Subcutaneous abdominal adipose tissue (tissue), 5 donors: ENCODE measurements at regions not wholly inside any gene's neighbourhood (a gene's known extent, or its start where the extent isn't known, plus 50 kb on each side); places are given as distances from the start of the nearest gene placed in this dataset.

Source experiments
- H3K27ac ChIP-seq: one replicate; pipeline ENCODE4 v1.7.0; 2013; ENCODE audit warnings: low read depth, mild to moderate bottlenecking, inconsistent platforms, low read length, moderate library complexity
- H3K27me3 ChIP-seq, 5 donors: one replicate each; pipeline ENCODE4 v1.7.0; 2013; ENCODE audit warnings: low read length in 5 of 5, inconsistent platforms in 1 of 5; ENCODE audit not compliant: control insufficient read depth in 5 of 5, insufficient read depth in 4 of 5
- H3K36me3 ChIP-seq, 5 donors: one replicate each; pipeline ENCODE4 v1.7.0; 2013; ENCODE audit warnings: low read length in 5 of 5; ENCODE audit not compliant: control insufficient read depth in 5 of 5, insufficient read depth in 5 of 5
- H3K4me1 ChIP-seq, 5 donors: one replicate each; pipeline ENCODE4 v1.7.0; 2013; ENCODE audit warnings: low read length in 5 of 5, mild to moderate bottlenecking in 3 of 5, moderate library complexity in 1 of 5; ENCODE audit not compliant: control insufficient read depth in 5 of 5, insufficient read depth in 5 of 5
- H3K4me3 ChIP-seq, 5 donors: one replicate each; pipeline ENCODE4 v1.7.0; 2013; ENCODE audit warnings: low read length in 5 of 5, low read depth in 1 of 5
- H3K9ac ChIP-seq, 5 donors: one replicate each; pipeline ENCODE4 v1.7.0; 2013; ENCODE audit warnings: low read length in 5 of 5, mild to moderate bottlenecking in 4 of 5, moderate library complexity in 3 of 5
- H3K9me3 ChIP-seq, 5 donors: one replicate each; pipeline ENCODE4 v1.7.0; 2013; ENCODE audit warnings: low read length in 5 of 5; ENCODE audit not compliant: control insufficient read depth in 5 of 5
- donor health status: healthy.
- donor health status: healthy.
- donor health status: healthy.
- donor health status: healthy.
- donor health status: healthy.

GRCh38 chr11:86140334-86140990, 71.6 kb upstream of the PICALM start:
- H3K27ac ChIP-seq = no peak overlapping the region
- H3K9ac ChIP-seq = no peak overlapping the region

GRCh38 chr11:86138958-86139357, 70.1 kb upstream of the PICALM start:
- H3K27me3 ChIP-seq = no peaks in the 10 kb centered on the region
- H3K4me3 ChIP-seq = no peak overlapping the region
- peaks cover 0 to 39% (median 21%) of the 10 kb centered on the region in 5 donors for H3K4me1 ChIP-seq
- no peaks in the 10 kb centered on the region for H3K9me3 ChIP-seq
- no peak overlapping the region for H3K9ac ChIP-seq
- H3K36me3 ChIP-seq = no peaks in the 10 kb centered on the region
- no peak overlapping the region for H3K27ac ChIP-seq

More at GRCh38 chr11:86140334-86140990, 71.6 kb upstream of the PICALM start:
- Histone ChIP-seq H3K27me3 (no peaks in the 10 kb centered on the region), H3K4me1 (peaks cover 0 to 35% (median 14%) of the 10 kb centered on the region in 5 donors), H3K36me3 (no peaks in the 10 kb centered on the region), H3K4me3 (no peak overlapping the region), H3K9me3 (no peaks in the 10 kb centered on the region)

- no peaks in the 10 kb centered on the region for H3K27me3 ChIP-seq
- no peaks in the 10 kb centered on the region for H3K36me3 ChIP-seq
- H3K4me1 ChIP-seq = peaks cover 0 to 30% (median 19%) of the 10 kb centered on the region in 5 donors
- H3K4me3 ChIP-seq = peak overlapping the region in 1 of 5 donors; percentile 13
- H3K9me3 ChIP-seq = no peaks in the 10 kb centered on the region
- no peak overlapping the region for H3K9ac ChIP-seq
- H3K27ac ChIP-seq = no peak overlapping the region
Observed at GRCh38 chr11:86136538-86136937, 67.7 kb upstream of the PICALM start.

GRCh38 chr11:86135319-86135714, 66.4 kb upstream of the PICALM start:
- Histone ChIP-seq H3K36me3 (no peaks in the 10 kb centered on the region), H3K27me3 (no peaks in the 10 kb centered on the region), H3K9ac (no peak overlapping the region), H3K9me3 (no peaks in the 10 kb centered on the region), H3K4me1 (peaks cover 0 to 19% (median 18%) of the 10 kb centered on the region in 5 donors), H3K4me3 (no peak overlapping the region), H3K27ac (no peak overlapping the region)

GRCh38 chr11:86134580-86135318, 65.9 kb upstream of the PICALM start:
- Histone ChIP-seq H3K27me3 (no peaks in the 10 kb centered on the region), H3K4me1 (peaks cover 0 to 19% (median 16%) of the 10 kb centered on the region in 5 donors), H3K9ac (no peak overlapping the region), H3K9me3 (no peaks in the 10 kb centered on the region), H3K4me3 (no peak overlapping the region), H3K27ac (no peak overlapping the region), H3K36me3 (no peaks in the 10 kb centered on the region)

- peaks cover 0 to 19% (median 10%) of the 10 kb centered on the region in 5 donors for H3K4me1 ChIP-seq
- H3K27ac ChIP-seq = no peak overlapping the region
- H3K9ac ChIP-seq = no peak overlapping the region
- H3K4me3 ChIP-seq = no peak overlapping the region
- H3K27me3 ChIP-seq = no peaks in the 10 kb centered on the region
- no peaks in the 10 kb centered on the region for H3K36me3 ChIP-seq
- H3K9me3 ChIP-seq = no peaks in the 10 kb centered on the region
Observed at GRCh38 chr11:86132667-86133249, 63.9 kb upstream of the PICALM start.

- Histone ChIP-seq H3K27me3 (no peaks in the 10 kb centered on the region), H3K9me3 (no peaks in the 10 kb centered on the region), H3K9ac (no peak overlapping the region), H3K4me3 (no peak overlapping the region), H3K36me3 (no peaks in the 10 kb centered on the region), H3K27ac (no peak overlapping the region), H3K4me1 (peaks cover 0 to 6% (median 5%) of the 10 kb centered on the region in 5 donors)
Observed at GRCh38 chr11:86129740-86130540, 61.1 kb upstream of the PICALM start.

GRCh38 chr11:86128914-86129313, 60.0 kb upstream of the PICALM start:
- Histone ChIP-seq H3K27ac (no peak overlapping the region), H3K4me1 (no peaks in the 10 kb centered on the region), H3K9me3 (no peaks in the 10 kb centered on the region), H3K9ac (no peak overlapping the region), H3K4me3 (no peak overlapping the region), H3K36me3 (no peaks in the 10 kb centered on the region), H3K27me3 (no peaks in the 10 kb centered on the region)

GRCh38 chr11:86126862-86127261, 58.0 kb upstream of the PICALM start:
- no peaks in the 10 kb centered on the region for H3K9me3 ChIP-seq
- no peak overlapping the region for H3K4me3 ChIP-seq
- no peak overlapping the region for H3K9ac ChIP-seq
- H3K27ac ChIP-seq = no peak overlapping the region
- no peaks in the 10 kb centered on the region for H3K27me3 ChIP-seq
- H3K4me1 ChIP-seq = no peaks in the 10 kb centered on the region
- H3K36me3 ChIP-seq = no peaks in the 10 kb centered on the region
